K562 (cell line): ENCODE measurements at regions not wholly inside any gene's neighbourhood (a gene's known extent, or its start where the extent isn't known, plus 50 kb on each side); places are given as distances from the start of the nearest gene placed in this dataset.

Experiments used
- ATAC-seq: fragments of 200-7000 bp; cut with Tn5 transposase; 3 replicates; pipeline ENCODE4 v1.9.1; 2020; ENCODE audit warnings: moderate library complexity
- BruUV-seq: library from RNA; stranded (reverse); fragments of 400-500 nt; replicated peaks from 2 replicates; lab custom pipeline; 2021; lab: Mats Ljungman, UMichigan
- CTCF ChIA-PET: fragments of 300-600 bp; formaldehyde crosslinking; extraction: SDS; loops from one replicate; lab custom pipeline; 2021; ENCODE audit warnings: low intra/inter-chr PET ratio; lab: Yijun Ruan, JAX
- POLR2A ChIA-PET: fragments of 300-600, 350-650 bp; sonication (Branson Sonifier 250); formaldehyde crosslinking; extraction: SDS; loops from one replicate; lab custom pipeline; 2021; ENCODE audit warnings: antibody characterized with exemption, inconsistent platforms; lab: Yijun Ruan, JAX
- DNase-seq, 4 experiments: peaks; one replicate each; pipeline versions ENCODE4 v3.0.0 to v3.0.0-alpha.2; 2011 to 2018; ENCODE audit warnings: low spot score in 3 of 4, mixed read lengths in 3 of 4; ENCODE audit errors: extremely low read depth in 1 of 4
- FAIRE-seq: peaks from 2 replicates; lab custom pipeline; 2011; peaks lifted over from hg19 to GRCh38; lab: Jason Lieb, UNC
- H2AFZ ChIP-seq: 2 replicates; pipeline ENCODE4 v1.6.0; 2011; ENCODE audit warnings: low read depth, low read length, control low read depth, inconsistent platforms
- H3K27ac ChIP-seq: fragments of 200-600 bp; 3 replicates; pipeline ENCODE4 v1.8.0; 2011; ENCODE audit warnings: low read depth, mild to moderate bottlenecking, control low read depth, inconsistent platforms, low read length, moderate library complexity, mixed read lengths; ENCODE audit errors: extremely low read depth
- H3K27me3 ChIP-seq, 2 experiments: fragments of 300-600 bp in 1 of 2; 2 replicates in 1 of 2; 3 replicates in 1 of 2; pipeline versions ENCODE4 v1.6.0 to v1.8.0; 2011; ENCODE audit warnings: inconsistent platforms in 2 of 2, low read length in 2 of 2, mild to moderate bottlenecking in 1 of 2, mixed read lengths in 1 of 2, moderate library complexity in 1 of 2; ENCODE audit not compliant: control insufficient read depth in 2 of 2, insufficient read depth in 2 of 2
- H3K36me3 ChIP-seq: fragments of 300-600 bp; 3 replicates; pipeline ENCODE4 v1.8.0; 2011; ENCODE audit warnings: mild to moderate bottlenecking, low read length, inconsistent platforms; ENCODE audit not compliant: control insufficient read depth, insufficient read depth
- H3K4me1 ChIP-seq, 2 experiments: fragments of 200-600 bp in 1 of 2; replicated peaks in 1 of 2; 2 replicates in 1 of 2; 3 replicates in 1 of 2; pipeline versions ENCODE4 v1.5.1 to v1.8.0; 2011; ENCODE audit warnings: inconsistent platforms in 2 of 2, low read length in 2 of 2, mild to moderate bottlenecking in 1 of 2, mixed read lengths in 1 of 2, moderate library complexity in 1 of 2; ENCODE audit not compliant: control insufficient read depth in 2 of 2, insufficient read depth in 2 of 2
- H3K4me2 ChIP-seq: 2 replicates; pipeline ENCODE4 v1.6.1; 2011; ENCODE audit warnings: low read length, control low read depth, inconsistent platforms, mixed read lengths; ENCODE audit not compliant: insufficient read depth
- H3K4me3 ChIP-seq: fragments of 200-600 bp; sonication (generic), shearing (Covaris generic); 2 replicates; pipeline ENCODE4 v1.5.1; 2016; ENCODE audit warnings: control low read depth, inconsistent platforms
- H3K79me2 ChIP-seq: fragments of 200-600 bp; 3 replicates; pipeline ENCODE4 v1.8.0; 2011; ENCODE audit warnings: low read length, inconsistent platforms; ENCODE audit not compliant: control insufficient read depth, insufficient read depth
- H3K9ac ChIP-seq, 2 experiments: 2 replicates each; pipeline versions ENCODE4 v1.6.0 to v1.6.1; 2011; ENCODE audit warnings: low read depth in 2 of 2, low read length in 2 of 2, control low read depth in 1 of 2, inconsistent platforms in 1 of 2, mild to moderate bottlenecking in 1 of 2, mixed read lengths in 1 of 2; ENCODE audit not compliant: insufficient read depth in 1 of 2
- H3K9me1 ChIP-seq: one replicate; pipeline ENCODE4 v1.6.0; 2011; ENCODE audit warnings: inconsistent platforms, mild to moderate bottlenecking, low read length, moderate library complexity; ENCODE audit not compliant: control insufficient read depth, insufficient read depth
- H3K9me3 ChIP-seq: replicated peaks from 2 replicates; pipeline ENCODE4 v1.5.1; 2011; ENCODE audit warnings: low read depth, low read length, inconsistent platforms; ENCODE audit not compliant: control insufficient read depth, insufficient read depth
- H4K20me1 ChIP-seq: replicated peaks from 2 replicates; pipeline ENCODE4 v1.6.1; 2011; ENCODE audit warnings: low read length, inconsistent platforms, mixed read lengths; ENCODE audit not compliant: control insufficient read depth, insufficient read depth
- ASH1L ChIP-seq: fragments of 450-650 bp; IDR thresholded peaks from 2 replicates; pipeline ENCODE4 v1.6.1; 2018; ENCODE audit warnings: borderline replicate concordance, mild to moderate bottlenecking, low read depth; ENCODE audit not compliant: partially characterized antibody
- ETS2 ChIP-seq: IDR thresholded peaks from 2 replicates; pipeline ENCODE4 v1.6.1; 2016; ENCODE audit warnings: borderline replicate concordance, missing genetic modification characterization, mild to moderate bottlenecking, moderate library complexity, missing compliant biosample characterization; ENCODE audit not compliant: poor library complexity, severe bottlenecking
- KLF6 ChIP-seq: fragments of 250-450 bp; sonication (Bioruptor Pico); IDR thresholded peaks from 2 replicates; pipeline ENCODE4 v1.4.0; 2020; ENCODE audit warnings: mild to moderate bottlenecking, moderate library complexity, borderline replicate concordance
- MTA2 ChIP-seq: fragments of 450-650 bp; IDR thresholded peaks from 2 replicates; pipeline ENCODE4 v1.6.1; 2016; ENCODE audit warnings: low read depth
- MYC ChIP-seq, 2 experiments: fragments of 250-450 bp in 1 of 2; sonication (Bioruptor Pico) in 1 of 2; IDR thresholded peaks; 2 replicates each; pipeline versions ENCODE4 v1.5.1 to v1.6.1; 2012 to 2021; ENCODE audit warnings: low read depth in 2 of 2, borderline replicate concordance in 1 of 2, improper control_type of control experiment in 1 of 2, low read length in 1 of 2, mild to moderate bottlenecking in 1 of 2, moderate library complexity in 1 of 2
- NONO ChIP-seq, 2 experiments: fragments of 200-400 bp in 1 of 2; fragments of 450-650 bp in 1 of 2; formaldehyde crosslinking in 1 of 2; IDR thresholded peaks; 2 replicates each; pipeline ENCODE4 v1.6.1; 2017; ENCODE audit warnings: low read depth in 2 of 2, mild to moderate bottlenecking in 2 of 2, moderate library complexity in 2 of 2, low read length in 1 of 2
- RBM34 ChIP-seq: fragments of 200-400 bp; formaldehyde crosslinking; IDR thresholded peaks from 2 replicates; pipeline ENCODE4 v1.6.1; 2018; ENCODE audit warnings: low read length, borderline replicate concordance; ENCODE audit not compliant: insufficient read depth
- SETDB1 ChIP-seq: IDR thresholded peaks from one replicate; pipeline ENCODE4 v1.6.1; 2012; ENCODE audit warnings: low read length, control low read depth, inconsistent platforms
- ZBTB1 ChIP-seq: sonication (generic); formaldehyde crosslinking; IDR thresholded peaks from 2 replicates; pipeline ENCODE4 v1.8.1; 2023; ENCODE audit warnings: missing genetic modification reagents, low read depth, mild to moderate bottlenecking, borderline replicate concordance
- ZNF197 ChIP-seq: fragments of 200-800 bp; sonication (Bioruptor generic); IDR thresholded peaks from 2 replicates; pipeline ENCODE4 v1.6.1; 2016; ENCODE audit warnings: low read depth, missing genetic modification characterization, missing compliant biosample characterization
- ZNF311 ChIP-seq: fragments of 250-450 bp; sonication (Bioruptor Pico); IDR thresholded peaks from 2 replicates; pipeline ENCODE4 v1.4.0; 2020; ENCODE audit warnings: mild to moderate bottlenecking, moderate library complexity
- WGBS: fragments of 100-300 bp; shearing (Covaris generic); methylation state at CpG from one replicate; pipeline ENCODE4 v1.1.6; 2016; ENCODE audit warnings: low coverage, mixed read lengths; ENCODE audit not compliant: insufficient coverage; ENCODE audit errors: missing lambda C conversion rate; 5-methylcytosine and 5-hydroxymethylcytosine counted together
- in situ Hi-C: fragments of 300-500 bp; cut with MboI; formaldehyde crosslinking; loops from 4 replicates; pipeline ENCODE4 v1.15.0; 2018; ENCODE audit warnings: inconsistent platforms, mixed read lengths
- intact Hi-C: fragments of 100-400 bp; cut with micrococcal nuclease; formaldehyde crosslinking; loops from 2 replicates; pipeline ENCODE4 v1.14.2; 2022
- TF ChIP-seq, protein P1 (sequence below): IDR thresholded peaks from 2 replicates; pipeline ENCODE4 v1.6.1; 2011; ENCODE audit warnings: borderline replicate concordance, low read depth, mild to moderate bottlenecking, moderate library complexity, low read length; ENCODE audit not compliant: insufficient read depth, poor library complexity, severe bottlenecking
- TF ChIP-seq, protein P2 (sequence below): fragments of 200-800 bp; sonication (Bioruptor generic); IDR thresholded peaks from 2 replicates; pipeline ENCODE4 v1.6.1; 2017; ENCODE audit warnings: missing genetic modification characterization, missing compliant biosample characterization
- TF ChIP-seq, protein P3 (sequence below): sonication (generic); IDR thresholded peaks from 2 replicates; pipeline ENCODE4 v1.6.1; 2016

DNA sequence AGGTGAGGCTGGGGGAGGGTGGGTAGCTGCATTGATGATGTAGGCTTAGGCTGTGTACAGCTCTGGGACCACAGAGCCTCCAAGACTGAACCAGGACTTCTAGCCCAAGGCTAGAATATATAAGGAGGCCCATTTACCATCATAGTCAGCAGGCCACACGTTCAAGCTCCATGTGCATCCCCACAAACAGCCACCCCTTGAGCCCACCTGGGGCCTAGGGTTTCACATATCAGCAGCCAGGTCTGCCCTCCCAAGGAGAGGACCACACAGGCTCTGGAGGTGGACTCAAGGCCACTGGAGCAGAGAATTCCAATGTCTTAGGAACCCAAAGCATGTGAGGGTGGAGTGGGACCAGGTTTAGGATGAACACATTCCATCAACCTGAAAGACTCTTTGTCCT lies 230.5 kb downstream of the TTC32 start (continued):
- TF ChIP-seq, protein P1, sequence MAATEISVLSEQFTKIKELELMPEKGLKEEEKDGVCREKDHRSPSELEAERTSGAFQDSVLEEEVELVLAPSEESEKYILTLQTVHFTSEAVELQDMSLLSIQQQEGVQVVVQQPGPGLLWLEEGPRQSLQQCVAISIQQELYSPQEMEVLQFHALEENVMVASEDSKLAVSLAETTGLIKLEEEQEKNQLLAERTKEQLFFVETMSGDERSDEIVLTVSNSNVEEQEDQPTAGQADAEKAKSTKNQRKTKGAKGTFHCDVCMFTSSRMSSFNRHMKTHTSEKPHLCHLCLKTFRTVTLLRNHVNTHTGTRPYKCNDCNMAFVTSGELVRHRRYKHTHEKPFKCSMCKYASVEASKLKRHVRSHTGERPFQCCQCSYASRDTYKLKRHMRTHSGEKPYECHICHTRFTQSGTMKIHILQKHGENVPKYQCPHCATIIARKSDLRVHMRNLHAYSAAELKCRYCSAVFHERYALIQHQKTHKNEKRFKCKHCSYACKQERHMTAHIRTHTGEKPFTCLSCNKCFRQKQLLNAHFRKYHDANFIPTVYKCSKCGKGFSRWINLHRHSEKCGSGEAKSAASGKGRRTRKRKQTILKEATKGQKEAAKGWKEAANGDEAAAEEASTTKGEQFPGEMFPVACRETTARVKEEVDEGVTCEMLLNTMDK = no peak

DNA sequence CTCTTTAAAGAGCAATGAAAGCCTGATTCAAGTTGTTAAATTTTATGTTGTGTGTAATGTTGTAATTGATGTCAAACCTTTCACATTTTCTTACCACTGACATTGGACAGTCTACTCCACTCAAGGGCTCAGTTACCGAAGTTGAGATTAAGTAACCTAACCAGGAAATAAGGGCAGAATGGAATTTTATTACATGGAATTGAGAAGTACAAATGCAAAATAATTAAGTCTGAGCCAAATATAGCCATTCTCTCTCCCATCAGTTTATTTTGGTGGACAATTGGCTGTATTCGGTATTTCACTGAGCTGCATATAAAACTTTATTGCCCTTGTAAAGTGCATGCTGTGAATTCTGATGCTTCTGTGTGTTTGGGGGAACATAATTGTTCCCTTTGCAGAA lies 231.5 kb downstream of the TTC32 start:
- H3K4me1 ChIP-seq = no peaks in the 10 kb centered on the region
- no peaks in the 10 kb centered on the region for H3K9me3 ChIP-seq
- no peak overlapping the region for H3K4me3 ChIP-seq
- POLR2A ChIA-PET = no interaction called here
- in situ Hi-C loops = no loop called here
- no peaks in the 10 kb centered on the region for H3K36me3 ChIP-seq
- H4K20me1 ChIP-seq = no peaks in the 10 kb centered on the region
- CTCF ChIA-PET = no interaction called here
- peaks cover 0 to 21% of the 10 kb centered on the region in 2 experiments; a peak in 3 of 5 replicates for H3K27me3 ChIP-seq
- intact Hi-C loops = no loop called here
- BruUV-seq = no TSS peak
- H3K9ac ChIP-seq = no peak overlapping the region
- H3K27ac ChIP-seq = no peak overlapping the region
- FAIRE-seq (no peak), ATAC-seq (no peak), DNase-seq (no peak)
- H3K4me2 ChIP-seq = no peak overlapping the region
- no peak overlapping the region for H2AFZ ChIP-seq
- 3% methylated on average over 2 of the region's 2 CpGs for WGBS
- H3K9me1 ChIP-seq = no peaks in the 10 kb centered on the region
- H3K79me2 ChIP-seq = no peaks in the 10 kb centered on the region
- TF ChIP-seq ZNF197 (CRISPR knock-in tag) (no peak), ZNF311 (CRISPR knock-in tag) (no peak), MTA2 (no peak), SETDB1 (no peak), ZBTB1 (no peak), RBM34 (no peak), MYC (IDR thresholded peaks at IDR 0.05; ENCODE audit: low read depth, low read length) (no peak), MYC (CRISPR knock-in tag; IDR thresholded peaks at IDR 0.05; ENCODE audit: borderline replicate concordance, low read depth) (no peak), ASH1L (no peak), NONO (IDR thresholded peaks at IDR 0.05; ENCODE audit: low read depth in 2 of 2, low read length in 1 of 2) (no peak), KLF6 (CRISPR knock-in tag) (no peak), ETS2 (tag) (no peak)
- TF ChIP-seq, protein P2, sequence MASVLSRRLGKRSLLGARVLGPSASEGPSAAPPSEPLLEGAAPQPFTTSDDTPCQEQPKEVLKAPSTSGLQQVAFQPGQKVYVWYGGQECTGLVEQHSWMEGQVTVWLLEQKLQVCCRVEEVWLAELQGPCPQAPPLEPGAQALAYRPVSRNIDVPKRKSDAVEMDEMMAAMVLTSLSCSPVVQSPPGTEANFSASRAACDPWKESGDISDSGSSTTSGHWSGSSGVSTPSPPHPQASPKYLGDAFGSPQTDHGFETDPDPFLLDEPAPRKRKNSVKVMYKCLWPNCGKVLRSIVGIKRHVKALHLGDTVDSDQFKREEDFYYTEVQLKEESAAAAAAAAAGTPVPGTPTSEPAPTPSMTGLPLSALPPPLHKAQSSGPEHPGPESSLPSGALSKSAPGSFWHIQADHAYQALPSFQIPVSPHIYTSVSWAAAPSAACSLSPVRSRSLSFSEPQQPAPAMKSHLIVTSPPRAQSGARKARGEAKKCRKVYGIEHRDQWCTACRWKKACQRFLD (CRISPR knock-in tag) = no peak
- TF ChIP-seq, protein P3, sequence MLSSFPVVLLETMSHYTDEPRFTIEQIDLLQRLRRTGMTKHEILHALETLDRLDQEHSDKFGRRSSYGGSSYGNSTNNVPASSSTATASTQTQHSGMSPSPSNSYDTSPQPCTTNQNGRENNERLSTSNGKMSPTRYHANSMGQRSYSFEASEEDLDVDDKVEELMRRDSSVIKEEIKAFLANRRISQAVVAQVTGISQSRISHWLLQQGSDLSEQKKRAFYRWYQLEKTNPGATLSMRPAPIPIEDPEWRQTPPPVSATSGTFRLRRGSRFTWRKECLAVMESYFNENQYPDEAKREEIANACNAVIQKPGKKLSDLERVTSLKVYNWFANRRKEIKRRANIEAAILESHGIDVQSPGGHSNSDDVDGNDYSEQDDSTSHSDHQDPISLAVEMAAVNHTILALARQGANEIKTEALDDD = no peak
